IMR-90 (cell line): ENCODE measurements at regions not wholly inside any gene's neighbourhood (a gene's known extent, or its start where the extent isn't known, plus 50 kb on each side); places are given as distances from the start of the nearest gene placed in this dataset.

Experiments
- ATAC-seq: fragments of 200-7000 bp; cut with Tn5 transposase; 2 replicates; pipeline ENCODE4 v1.9.1; 2020; ENCODE audit warnings: low read depth, mild to moderate bottlenecking, moderate library complexity
- BruUV-seq: library from RNA; stranded (reverse); fragments of 400-500 nt; replicated peaks from 2 replicates; lab custom pipeline; 2021; lab: Mats Ljungman, UMichigan
- CTCF ChIA-PET: fragments of 300-600 bp; formaldehyde crosslinking; extraction: SDS; loops from one replicate; lab custom pipeline; 2021; ENCODE audit warnings: antibody characterized with exemption; lab: Yijun Ruan, JAX
- POLR2A ChIA-PET: fragments of 300-600 bp; sonication (Branson Sonifier 250); formaldehyde crosslinking; loops from one replicate; lab custom pipeline; 2022; ENCODE audit warnings: antibody characterized with exemption; ENCODE audit not compliant: unreplicated experiment; lab: Charles Lee
- DNase-seq: peaks from one replicate; pipeline ENCODE4 v3.0.0; 2013
- H2AFZ ChIP-seq: replicated peaks from 2 replicates; pipeline ENCODE3; 2013; ENCODE audit warnings: low read length, mild to moderate bottlenecking; ENCODE audit not compliant: poor library complexity
- H2AK5ac ChIP-seq: 2 replicates; pipeline ENCODE4 v1.6.1; 2013; ENCODE audit warnings: low read depth, low read length, inconsistent platforms
- H2AK9ac ChIP-seq: replicated peaks from 2 replicates; pipeline ENCODE3; 2013; ENCODE audit warnings: mild to moderate bottlenecking, low read depth, low read length, moderate library complexity; ENCODE audit not compliant: poor library complexity
- H2BK120ac ChIP-seq: 2 replicates; pipeline ENCODE4 v1.6.1; 2013; ENCODE audit warnings: low read depth, low read length, inconsistent platforms
- H2BK15ac ChIP-seq: 3 replicates; pipeline ENCODE4 v1.6.1; 2013; ENCODE audit warnings: low read depth, low read length, inconsistent platforms
- H2BK20ac ChIP-seq: 2 replicates; pipeline ENCODE4 v1.6.1; 2013; ENCODE audit warnings: low read depth, mild to moderate bottlenecking, inconsistent platforms, low read length, moderate library complexity
- H2BK5ac ChIP-seq: 2 replicates; pipeline ENCODE4 v1.6.1; 2013; ENCODE audit warnings: mild to moderate bottlenecking, low read depth, low read length, inconsistent platforms; ENCODE audit not compliant: poor library complexity, severe bottlenecking
- H3K14ac ChIP-seq: replicated peaks from 2 replicates; pipeline ENCODE4 v1.6.1; 2013; ENCODE audit warnings: low read depth, low read length, inconsistent platforms
- H3K18ac ChIP-seq: 2 replicates; pipeline ENCODE4 v1.6.1; 2013; ENCODE audit warnings: low read depth, low read length, control low read depth
- H3K23ac ChIP-seq: 2 replicates; pipeline ENCODE4 v1.6.1; 2013; ENCODE audit warnings: low read depth, low read length, inconsistent platforms
- H3K27ac ChIP-seq: 2 replicates; pipeline ENCODE4 v1.5.1; 2013; ENCODE audit warnings: mild to moderate bottlenecking, control low read depth, low read length; ENCODE audit not compliant: insufficient read depth
- H3K27me3 ChIP-seq: 2 replicates; pipeline ENCODE4 v1.6.1; 2013; ENCODE audit warnings: low read length; ENCODE audit not compliant: control insufficient read depth, insufficient read depth
- H3K36me3 ChIP-seq: 2 replicates; pipeline ENCODE4 v1.6.1; 2013; ENCODE audit warnings: low read length, mixed read lengths; ENCODE audit not compliant: control insufficient read depth, insufficient read depth
- H3K4ac ChIP-seq: 2 replicates; pipeline ENCODE4 v1.6.1; 2013; ENCODE audit warnings: low read depth, low read length, inconsistent platforms
- H3K4me1 ChIP-seq: 2 replicates; pipeline ENCODE4 v1.6.1; 2013; ENCODE audit warnings: low read length, mixed read lengths; ENCODE audit not compliant: control insufficient read depth, insufficient read depth
- H3K4me2 ChIP-seq: 2 replicates; pipeline ENCODE4 v1.6.1; 2013; ENCODE audit warnings: low read depth, mild to moderate bottlenecking, control low read depth, low read length, moderate library complexity
- H3K4me3 ChIP-seq: 2 replicates; pipeline ENCODE4 v1.5.1; 2013; ENCODE audit warnings: low read depth, mild to moderate bottlenecking, control low read depth, low read length, moderate library complexity; ENCODE audit not compliant: insufficient read depth
- H3K56ac ChIP-seq: 2 replicates; pipeline ENCODE4 v1.6.1; 2013; ENCODE audit warnings: low read length, inconsistent platforms; ENCODE audit not compliant: insufficient read depth; ENCODE audit errors: extremely low read depth
- H3K79me1 ChIP-seq, 2 experiments: 2 replicates each; pipeline ENCODE4 v1.6.1; 2013; ENCODE audit warnings: low read length in 2 of 2, inconsistent platforms in 1 of 2, low read depth in 1 of 2
- H3K9ac ChIP-seq: 2 replicates; pipeline ENCODE4 v1.6.1; 2013; ENCODE audit warnings: low read depth, low read length, control low read depth
- H3K9me1 ChIP-seq: 2 replicates; pipeline ENCODE4 v1.6.1; 2013; ENCODE audit warnings: low read length, inconsistent platforms; ENCODE audit not compliant: insufficient read depth
- H3K9me3 ChIP-seq: 2 replicates; pipeline ENCODE4 v1.6.1; 2013; ENCODE audit warnings: low read length; ENCODE audit not compliant: control insufficient read depth, insufficient read depth
- H4K20me1 ChIP-seq: 2 replicates; pipeline ENCODE4 v1.6.1; 2013; ENCODE audit warnings: low read length, inconsistent platforms; ENCODE audit not compliant: insufficient read depth
- H4K5ac ChIP-seq: 2 replicates; pipeline ENCODE4 v1.6.1; 2013; ENCODE audit warnings: mild to moderate bottlenecking, low read depth, low read length, control low read depth
- H4K8ac ChIP-seq, 2 experiments: 2 replicates each; pipeline ENCODE4 v1.6.1; 2013; ENCODE audit warnings: low read depth in 2 of 2, low read length in 2 of 2, control low read depth in 1 of 2, inconsistent platforms in 1 of 2
- H4K91ac ChIP-seq: 2 replicates; pipeline ENCODE4 v1.6.1; 2013; ENCODE audit warnings: low read depth, low read length, inconsistent platforms; ENCODE audit not compliant: insufficient read depth
- CEBPB ChIP-seq: IDR thresholded peaks from 2 replicates; pipeline ENCODE4 v1.6.1; 2012; ENCODE audit warnings: low read depth, low read length, improper control_type of control experiment
- CTCF ChIP-seq: conservative IDR thresholded peaks from 2 replicates; pipeline ENCODE4 v1.5.1; 2012; ENCODE audit warnings: mild to moderate bottlenecking, low read depth, low read length, improper control_type of control experiment
- MAZ ChIP-seq: IDR thresholded peaks from 2 replicates; pipeline ENCODE4 v1.6.1; 2012; ENCODE audit warnings: low read depth, mild to moderate bottlenecking, low read length, improper control_type of control experiment, moderate library complexity, borderline replicate concordance
- POLR2A ChIP-seq: IDR thresholded peaks from 2 replicates; pipeline ENCODE4 v1.6.1; 2012; ENCODE audit warnings: mild to moderate bottlenecking, low read depth, low read length
- RAD21 ChIP-seq: IDR thresholded peaks from 2 replicates; pipeline ENCODE4 v1.6.1; 2012; ENCODE audit warnings: low read length, improper control_type of control experiment
- RFX5 ChIP-seq: IDR thresholded peaks from 2 replicates; pipeline ENCODE4 v1.8.0; 2012; ENCODE audit warnings: low read depth, mild to moderate bottlenecking, low read length, moderate library complexity
- WGBS, 2 experiments: methylation state at CpG; one replicate each; pipeline versions ENCODE4 v1.1.5 to v1.1.7; 2013; ENCODE audit warnings: missing lambda C conversion rate in 2 of 2; ENCODE audit not compliant: insufficient read length in 1 of 2; ENCODE audit errors: extremely low coverage in 2 of 2; 5-methylcytosine and 5-hydroxymethylcytosine counted together
- dilution Hi-C: fragments of 300-500 bp; cut with HindIII; formaldehyde crosslinking; loops from one replicate; pipeline ENCODE4 v1.14.3; 2018; ENCODE audit warnings: low sequenced_read_pairs; ENCODE audit not compliant: unreplicated experiment
- in situ Hi-C: fragments of 300-500 bp; cut with MboI; formaldehyde crosslinking; loops from 3 replicates; pipeline ENCODE4 v1.14.3; 2019; ENCODE audit warnings: low sequenced_read_pairs, inconsistent platforms, mixed read lengths
- intact Hi-C: fragments of 100-400 bp; cut with micrococcal nuclease; formaldehyde crosslinking; loops from 2 replicates; pipeline ENCODE4 v1.10.0; 2022

DNA sequence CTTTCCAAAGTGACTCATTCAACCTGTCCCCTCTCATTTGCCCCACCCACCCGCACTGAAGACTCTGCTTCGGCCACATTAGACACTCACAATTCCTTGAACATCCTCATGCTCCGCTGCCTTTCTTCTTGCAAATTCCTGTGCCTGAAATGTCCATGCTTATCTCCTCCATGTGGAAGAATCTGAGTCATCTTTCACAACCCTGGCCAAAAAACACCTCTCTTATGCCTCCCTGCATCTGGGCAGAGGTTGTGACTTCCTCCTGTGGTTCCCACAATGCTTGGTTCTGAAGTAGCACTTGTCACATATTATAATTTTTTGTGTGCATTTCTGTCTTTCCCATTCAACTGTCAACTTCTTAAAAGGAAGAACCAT lies 238.6 kb downstream of the ENC1 start:
- BruUV-seq = no TSS peak
- 93% methylated on average over 2 of the region's 3 CpGs; no CpG with 5 or more reads in 1 of the 2 experiments for WGBS, 2 experiments
- H2BK5ac ChIP-seq = no peak overlapping the region
- dilution Hi-C loops = no loop called here
- no peak overlapping the region for H4K5ac ChIP-seq
- no peak overlapping the region for H2AFZ ChIP-seq
- H3K27me3 ChIP-seq = peaks cover 11% of the 10 kb centered on the region
- H3K4me2 ChIP-seq = no peak overlapping the region
- no peak for TF ChIP-seq RAD21
- no peak for TF ChIP-seq CTCF
- TF ChIP-seq CEBPB = no peak
- no peak for TF ChIP-seq POLR2A
- TF ChIP-seq MAZ = no peak
- TF ChIP-seq RFX5 = no peak
- no peak overlapping the region for H3K18ac ChIP-seq
- POLR2A ChIA-PET = no interaction called here
- H2BK15ac ChIP-seq = no peak overlapping the region
- H3K79me1 ChIP-seq = no peaks in the 10 kb centered on the region
- H3K14ac ChIP-seq = no peak overlapping the region
- no peak overlapping the region for H4K8ac ChIP-seq
- H4K20me1 ChIP-seq = no peaks in the 10 kb centered on the region
- no peak overlapping the region for H2BK120ac ChIP-seq
- intact Hi-C loops = no loop called here
- CTCF ChIA-PET = interaction anchor here (1.1 kb wide), 1 partner anchor 10 kb away, joined by 4 read pairs; no protein-coding TSS in a partner anchor
- DNase-seq (no peak), ATAC-seq (no peak)
- no peaks in the 10 kb centered on the region for H3K36me3 ChIP-seq
- no peaks in the 10 kb centered on the region for H3K4me1 ChIP-seq
- H3K4ac ChIP-seq = no peak overlapping the region
- no peaks in the 10 kb centered on the region for H3K9me1 ChIP-seq
- H3K4me3 ChIP-seq = no peak overlapping the region
- in situ Hi-C loops = no loop called here
- H2AK9ac ChIP-seq = no peak overlapping the region
- H3K23ac ChIP-seq = no peak overlapping the region
- H3K9ac ChIP-seq = no peak overlapping the region
- no peak overlapping the region for H2AK5ac ChIP-seq
- no peak overlapping the region for H3K56ac ChIP-seq
- H2BK20ac ChIP-seq = no peak overlapping the region
- no peak overlapping the region for H3K27ac ChIP-seq
- H4K91ac ChIP-seq = no peak overlapping the region
- H3K9me3 ChIP-seq = peaks cover 4% of the 10 kb centered on the region; the same call in 1 of the 2 replicates
